ENCODE measurements at regions not wholly inside any gene's neighbourhood (a gene's known extent, or its start where the extent isn't known, plus 50 kb on each side); places are given as distances from the start of the nearest gene placed in this dataset.

DNA sequence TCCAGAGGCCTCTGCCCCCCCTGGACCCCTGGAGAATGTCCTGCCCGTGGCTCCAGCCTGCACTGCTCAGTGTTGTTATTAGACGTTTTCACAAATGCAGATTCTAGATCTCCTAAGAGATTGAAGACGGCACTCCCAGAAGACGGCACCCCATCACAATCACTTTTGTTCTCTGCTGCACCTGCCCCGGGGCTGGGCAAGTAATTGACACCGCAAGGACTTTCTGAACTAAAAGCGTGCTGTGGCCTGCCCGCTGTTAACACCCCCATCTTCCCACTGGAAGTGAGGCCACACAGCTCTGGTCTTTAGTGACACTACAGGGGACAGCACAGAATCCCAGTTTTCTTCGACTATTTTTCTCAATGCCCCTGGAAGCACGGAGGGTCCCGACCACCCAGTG is 256.9 kb downstream of the ENGASE start:
- Mint-ChIP-seq H3K36me3 (ENCODE audit: insufficient read depth) (no peaks in the 10 kb centered on the region), H3K27me3 (peaks cover 76 to 98% of the 10 kb centered on the region in 2 donors), H3K9me3 (no peaks in the 10 kb centered on the region), H3K27ac (no peak overlapping the region), H3K4me3 (no peak overlapping the region), H3K4me1 (ENCODE audit: low read depth in 2 of 2) (no peaks in the 10 kb centered on the region)
- ATAC-seq (replicated peaks) (no peak), DNase-seq (no peak)

DNA sequence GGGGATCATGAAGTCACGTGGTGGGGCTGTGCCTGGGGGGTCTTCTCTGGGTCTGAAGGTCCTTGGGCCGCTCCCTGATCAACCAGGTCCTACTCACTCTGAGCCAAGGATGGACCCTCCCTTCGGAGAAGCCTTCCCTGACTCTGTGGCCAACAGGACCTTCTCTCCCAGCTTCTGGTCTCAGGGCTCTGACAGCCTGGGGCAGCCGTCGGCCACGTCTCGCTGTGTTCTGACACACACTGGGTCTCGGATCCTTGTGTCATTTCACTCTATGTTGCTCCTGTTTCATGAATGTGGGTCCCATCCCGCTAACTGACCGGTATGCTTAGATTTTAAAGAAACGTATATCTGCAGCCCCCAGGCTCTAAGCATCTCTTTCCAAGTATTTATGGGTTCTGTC is 256.1 kb downstream of the ENGASE start:
- Mint-ChIP-seq H3K36me3 (ENCODE audit: insufficient read depth) (no peaks in the 10 kb centered on the region), H3K4me3 (no peak overlapping the region), H3K4me1 (ENCODE audit: low read depth in 2 of 2) (no peaks in the 10 kb centered on the region), H3K9me3 (no peaks in the 10 kb centered on the region), H3K27me3 (peaks cover 80 to 98% of the 10 kb centered on the region in 2 donors), H3K27ac (no peak overlapping the region)
- ATAC-seq (replicated peaks) (no peak), DNase-seq (no peak)

DNA sequence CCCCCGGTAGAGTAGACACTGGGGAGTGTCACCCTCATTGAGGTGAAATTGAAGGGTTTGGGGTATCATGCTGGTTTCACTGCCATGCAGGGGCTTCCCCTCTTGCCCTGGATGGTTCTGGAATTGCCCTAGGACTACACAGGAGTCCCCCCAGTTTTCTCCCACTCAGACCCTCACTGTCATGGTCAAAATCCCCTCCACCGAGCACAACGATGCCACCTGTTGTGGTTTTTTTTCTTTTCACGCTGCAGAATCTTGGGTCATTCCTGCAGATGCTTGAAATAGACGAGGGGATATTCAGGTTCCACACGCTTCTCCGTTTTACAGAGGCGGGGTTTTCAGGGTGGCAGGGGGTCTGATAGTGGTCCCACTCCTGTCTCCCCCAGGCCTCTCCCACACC is 255.6 kb downstream of the ENGASE start:
- peaks cover 80 to 98% of the 10 kb centered on the region in 2 donors for H3K27me3 Mint-ChIP-seq
- ATAC-seq (replicated peaks) (no peak), DNase-seq (no peak)
- H3K4me3 Mint-ChIP-seq, result no peak overlapping the region
- no peaks in the 10 kb centered on the region for H3K36me3 Mint-ChIP-seq (ENCODE audit: insufficient read depth)
- H3K4me1 Mint-ChIP-seq (ENCODE audit: low read depth in 2 of 2), result no peaks in the 10 kb centered on the region
- H3K27ac Mint-ChIP-seq, result no peak overlapping the region
- H3K9me3 Mint-ChIP-seq, result no peaks in the 10 kb centered on the region

DNA sequence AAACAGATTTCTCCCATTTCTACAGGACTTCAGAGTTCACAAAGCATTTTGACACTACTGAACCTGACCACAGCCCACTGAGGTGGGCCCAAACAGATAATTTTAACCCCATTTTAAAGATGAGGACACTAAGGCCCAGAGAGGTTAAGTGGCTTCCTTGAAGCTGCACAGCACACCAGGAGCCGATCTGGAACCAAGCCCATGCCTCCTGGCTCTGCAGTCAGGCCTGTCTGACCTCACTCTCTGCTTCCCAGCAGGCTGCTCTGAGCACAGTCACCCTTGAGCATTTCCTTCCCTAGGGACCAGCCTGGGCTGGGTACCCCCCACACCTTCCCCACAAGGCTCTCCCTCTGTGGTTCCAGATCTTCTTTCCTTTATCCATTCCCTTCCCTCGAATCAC is 252.2 kb downstream of the ENGASE start:
- DNase-seq, result no peak
- ATAC-seq (replicated peaks), result no peak
- Mint-ChIP-seq H3K36me3 (ENCODE audit: insufficient read depth) (no peaks in the 10 kb centered on the region), H3K9me3 (no peaks in the 10 kb centered on the region), H3K4me1 (ENCODE audit: low read depth in 2 of 2) (no peaks in the 10 kb centered on the region), H3K27ac (no peak overlapping the region), H3K4me3 (no peak overlapping the region), H3K27me3 (peaks cover 71 to 95% of the 10 kb centered on the region in 2 donors)

DNA sequence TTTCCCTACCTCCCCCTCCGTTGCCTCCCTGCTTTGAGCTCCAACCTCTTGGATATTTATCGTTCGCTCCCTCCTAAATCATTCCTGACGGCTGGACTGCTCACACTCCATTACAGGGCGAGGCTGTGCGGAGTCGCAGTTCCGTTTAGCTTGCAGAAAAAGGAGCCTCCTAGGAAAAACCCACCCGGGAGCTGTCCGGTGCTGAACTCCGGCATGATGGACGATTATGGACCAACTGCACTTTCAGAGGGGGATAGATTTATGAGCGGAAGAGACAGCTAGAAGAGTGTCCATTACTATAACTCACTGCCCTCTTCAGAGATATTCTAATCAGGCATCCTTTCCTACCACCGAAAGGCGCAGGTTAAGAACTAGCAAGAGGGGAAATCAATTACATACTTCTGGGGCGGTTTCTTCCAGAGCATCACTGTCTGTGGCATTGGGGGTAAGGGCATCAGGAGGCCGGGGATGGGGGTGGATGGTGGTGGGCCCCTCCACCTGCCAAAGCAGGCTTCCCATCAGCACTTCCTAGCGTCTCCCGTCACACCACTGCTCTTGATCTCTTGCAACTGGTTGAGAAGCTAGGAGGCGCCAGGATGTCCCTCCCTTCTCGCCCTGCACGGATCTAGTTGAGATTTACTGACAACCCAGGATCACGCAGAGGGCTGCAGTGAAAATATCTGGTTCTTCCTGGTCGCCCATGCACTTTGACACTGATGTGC is 251.2 kb downstream of the ENGASE start:
- no peaks in the 10 kb centered on the region for H3K4me1 Mint-ChIP-seq (ENCODE audit: low read depth in 2 of 2)
- H3K9me3 Mint-ChIP-seq, result no peaks in the 10 kb centered on the region
- no peak for DNase-seq
- H3K4me3 Mint-ChIP-seq, result no peak overlapping the region
- ATAC-seq (replicated peaks), result no peak
- peaks cover 70 to 95% of the 10 kb centered on the region in 2 donors for H3K27me3 Mint-ChIP-seq
- no peak overlapping the region for H3K27ac Mint-ChIP-seq
- H3K36me3 Mint-ChIP-seq (ENCODE audit: insufficient read depth), result no peaks in the 10 kb centered on the region

DNA sequence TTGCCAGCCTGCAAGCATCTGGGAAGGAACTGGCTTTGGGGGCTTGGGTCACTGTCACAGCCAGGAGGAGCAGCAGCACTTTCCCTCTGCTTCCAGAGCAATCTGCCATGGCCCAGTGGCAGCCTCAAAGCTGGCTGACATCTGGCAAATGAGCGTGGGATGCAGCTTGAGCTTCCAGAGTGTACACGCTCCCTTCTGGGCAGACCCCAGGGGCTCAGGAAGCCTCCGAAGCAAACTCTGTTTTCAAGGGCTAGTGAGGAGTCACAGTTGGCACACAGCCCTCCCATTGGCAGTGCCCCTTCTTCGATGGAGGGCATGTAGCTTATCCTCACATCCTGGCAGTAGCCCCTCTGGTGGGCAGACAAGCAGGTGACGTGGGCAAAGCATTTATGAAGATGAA is 249.6 kb downstream of the ENGASE start:
- H3K27ac Mint-ChIP-seq, result no peak overlapping the region
- H3K4me1 Mint-ChIP-seq (ENCODE audit: low read depth in 2 of 2), result no peaks in the 10 kb centered on the region
- no peaks in the 10 kb centered on the region for H3K9me3 Mint-ChIP-seq
- ATAC-seq (replicated peaks), result no peak
- H3K4me3 Mint-ChIP-seq, result no peak overlapping the region
- peaks cover 66 to 95% of the 10 kb centered on the region in 2 donors for H3K27me3 Mint-ChIP-seq
- no peaks in the 10 kb centered on the region for H3K36me3 Mint-ChIP-seq (ENCODE audit: insufficient read depth)
- no peak for DNase-seq

- Mint-ChIP-seq H3K9me3 (no peaks in the 10 kb centered on the region), H3K27me3 (peaks cover 64 to 92% of the 10 kb centered on the region in 2 donors), H3K36me3 (ENCODE audit: insufficient read depth) (no peaks in the 10 kb centered on the region), H3K4me1 (ENCODE audit: low read depth in 2 of 2) (no peaks in the 10 kb centered on the region), H3K27ac (no peak overlapping the region), H3K4me3 (no peak overlapping the region)
- no peak for ATAC-seq (replicated peaks)
- no peak for DNase-seq
These were observed 248.9 kb downstream of the ENGASE start for GRCh38 chr17:79323566-79323965.

DNA sequence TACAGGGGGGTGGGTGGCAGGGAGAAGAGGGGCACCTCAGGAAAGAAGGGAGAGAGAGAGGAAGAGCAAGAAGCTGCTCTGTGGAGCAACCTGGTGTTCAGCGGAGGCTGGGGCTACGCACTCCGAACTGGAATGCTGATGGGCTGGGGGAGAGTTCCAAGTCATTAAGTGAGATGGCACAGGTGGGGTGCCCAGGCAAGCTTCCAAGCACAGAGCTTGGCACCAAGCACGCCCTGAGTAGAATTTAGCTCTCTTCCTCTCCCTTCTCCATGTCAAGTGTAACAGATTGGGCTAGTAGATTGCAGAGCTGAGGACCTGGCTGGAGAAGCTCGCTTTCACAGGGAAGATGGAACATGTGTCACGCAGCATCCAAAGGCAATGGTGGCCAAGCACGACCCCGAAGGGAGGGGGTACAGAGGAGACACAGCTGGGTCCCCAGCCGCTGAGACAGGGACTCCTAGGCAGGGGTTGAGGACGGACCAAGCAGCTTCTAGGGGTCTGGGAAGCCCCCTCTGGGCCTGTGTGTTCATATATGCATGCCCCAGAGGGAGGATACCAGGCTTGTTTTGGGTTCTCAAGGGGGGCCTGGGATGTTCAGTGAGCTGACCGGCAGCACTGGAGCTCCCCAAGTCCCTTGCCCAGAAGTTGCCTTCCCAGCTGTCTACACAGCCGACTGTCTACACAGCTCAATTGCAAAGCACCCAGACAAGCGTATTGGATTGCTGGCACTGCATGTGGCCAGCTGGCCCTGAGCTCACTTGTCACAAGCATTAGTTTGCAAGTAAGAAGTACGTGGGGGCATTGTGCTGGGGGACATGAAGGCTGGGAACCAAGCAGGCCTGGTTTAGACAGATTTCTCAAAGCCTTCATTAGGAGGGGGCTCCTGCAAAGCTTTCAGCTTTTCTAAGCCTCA is 247.8 kb downstream of the ENGASE start:
- H3K9me3 Mint-ChIP-seq, result no peaks in the 10 kb centered on the region
- H3K27me3 Mint-ChIP-seq, result peaks cover 58 to 90% of the 10 kb centered on the region in 2 donors
- ATAC-seq (replicated peaks) (no peak), DNase-seq (no peak)
- H3K4me3 Mint-ChIP-seq, result no peak overlapping the region
- no peaks in the 10 kb centered on the region for H3K36me3 Mint-ChIP-seq (ENCODE audit: insufficient read depth)
- H3K27ac Mint-ChIP-seq, result no peak overlapping the region
- H3K4me1 Mint-ChIP-seq (ENCODE audit: low read depth in 2 of 2), result no peaks in the 10 kb centered on the region

DNA sequence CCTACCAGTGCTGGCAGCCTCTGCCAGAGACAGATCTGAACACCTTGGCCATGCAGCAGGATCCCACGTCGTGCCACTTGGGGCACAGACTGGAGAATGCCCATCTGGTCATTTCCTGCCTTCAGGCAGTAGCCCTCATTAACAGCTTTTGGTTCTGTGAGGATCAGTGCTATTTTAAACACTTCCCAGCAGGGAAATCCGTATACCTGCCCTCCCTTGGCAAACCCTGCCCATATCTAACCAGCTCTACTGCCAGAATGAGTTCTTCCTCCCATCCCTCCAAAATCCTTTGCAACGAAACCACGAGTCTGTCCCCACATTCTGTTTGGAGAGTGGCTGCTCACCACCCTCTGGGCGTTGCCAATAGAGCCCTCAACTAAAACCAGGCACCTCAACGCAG is 245.7 kb downstream of the ENGASE start:
- H3K4me1 Mint-ChIP-seq (ENCODE audit: low read depth in 2 of 2), result no peaks in the 10 kb centered on the region
- H3K36me3 Mint-ChIP-seq (ENCODE audit: insufficient read depth), result no peaks in the 10 kb centered on the region
- peaks cover 56 to 90% of the 10 kb centered on the region in 2 donors for H3K27me3 Mint-ChIP-seq
- ATAC-seq (replicated peaks), result no peak
- no peak overlapping the region for H3K4me3 Mint-ChIP-seq
- no peak for DNase-seq
- H3K27ac Mint-ChIP-seq, result no peak overlapping the region
- no peaks in the 10 kb centered on the region for H3K9me3 Mint-ChIP-seq

DNA sequence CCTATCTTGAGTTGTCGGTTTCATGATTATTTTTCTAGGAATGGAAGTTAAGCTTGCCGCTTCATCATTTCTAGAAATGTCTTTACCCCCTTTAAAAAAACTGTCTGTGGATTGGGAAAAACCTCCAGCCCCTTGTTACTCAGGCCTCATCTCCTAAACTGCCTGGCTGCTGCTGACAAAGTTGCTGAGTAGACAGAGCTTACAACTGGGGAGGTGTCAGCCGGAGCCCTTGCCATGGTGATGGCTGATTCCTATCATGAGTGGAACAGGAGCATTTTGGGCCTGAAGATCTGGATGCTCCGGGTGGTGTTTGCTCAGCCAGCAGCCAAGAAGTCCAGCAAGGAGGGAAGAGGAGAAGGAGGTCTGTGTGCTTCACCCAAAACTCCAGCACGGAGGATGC is 243.3 kb downstream of the ENGASE start:
- no peak for ATAC-seq (replicated peaks)
- DNase-seq, result no peak
- Mint-ChIP-seq H3K27me3 (peaks cover 67 to 94% of the 10 kb centered on the region in 2 donors), H3K9me3 (no peaks in the 10 kb centered on the region), H3K27ac (no peak overlapping the region), H3K36me3 (ENCODE audit: insufficient read depth) (no peaks in the 10 kb centered on the region), H3K4me1 (ENCODE audit: low read depth in 2 of 2) (no peaks in the 10 kb centered on the region), H3K4me3 (no peak overlapping the region)

GRCh38 chr17:79316805-79317204 is 242.2 kb downstream of the ENGASE start:
- H3K27ac Mint-ChIP-seq, result no peak overlapping the region
- H3K27me3 Mint-ChIP-seq, result peaks cover 67 to 94% of the 10 kb centered on the region in 2 donors

GRCh38 chr17:79315358-79316105 is 240.9 kb downstream of the ENGASE start:
- Mint-ChIP-seq H3K27ac (no peak overlapping the region), H3K4me3 (no peak overlapping the region), H3K4me1 (ENCODE audit: low read depth in 2 of 2) (no peaks in the 10 kb centered on the region), H3K9me3 (no peaks in the 10 kb centered on the region), H3K27me3 (peaks cover 66 to 94% of the 10 kb centered on the region in 2 donors), H3K36me3 (ENCODE audit: insufficient read depth) (no peaks in the 10 kb centered on the region)
- no peak for ATAC-seq (replicated peaks)
- DNase-seq, result no peak

More at GRCh38 chr17:79316805-79317204, 242.2 kb downstream of the ENGASE start:
- Mint-ChIP-seq H3K4me3 (no peak overlapping the region), H3K4me1 (ENCODE audit: low read depth in 2 of 2) (no peaks in the 10 kb centered on the region), H3K36me3 (ENCODE audit: insufficient read depth) (no peaks in the 10 kb centered on the region), H3K9me3 (no peaks in the 10 kb centered on the region)
- DNase-seq (no peak), ATAC-seq (replicated peaks) (no peak)

- Mint-ChIP-seq H3K4me3 (no peak overlapping the region), H3K9me3 (no peaks in the 10 kb centered on the region), H3K27me3 (peaks cover 66 to 94% of the 10 kb centered on the region in 2 donors), H3K4me1 (ENCODE audit: low read depth in 2 of 2) (no peaks in the 10 kb centered on the region), H3K36me3 (ENCODE audit: insufficient read depth) (no peaks in the 10 kb centered on the region), H3K27ac (no peak overlapping the region)
- no peak for ATAC-seq (replicated peaks)
- no peak for DNase-seq
These were observed 240.2 kb downstream of the ENGASE start for GRCh38 chr17:79314617-79315357.
